Mesenteric fat pad (tissue), 1 donor: ENCODE measurements at regions not wholly inside any gene's neighbourhood (a gene's known extent, or its start where the extent isn't known, plus 50 kb on each side); places are given as distances from the start of the nearest gene placed in this dataset.
"Not testable (repeated sequence)": the region's sequence is repeated elsewhere in the genome, so short reads cannot be mapped to it uniquely, and the experiment has no call there.

Source experiments
- DNase-seq: peaks from one replicate; pipeline ENCODE4 v3.0.0-alpha.2; 2020; ENCODE audit warnings: low spot score
- donor health status: DM: yes; HTN: yes; CAD: no.

- no peak for DNase-seq
Observed at GRCh38 chr12:28973491-28973890, 175.6 kb upstream of the FAR2 start.

- no peak for DNase-seq
Observed at GRCh38 chr12:28974166-28974565, 174.9 kb upstream of the FAR2 start.

DNA sequence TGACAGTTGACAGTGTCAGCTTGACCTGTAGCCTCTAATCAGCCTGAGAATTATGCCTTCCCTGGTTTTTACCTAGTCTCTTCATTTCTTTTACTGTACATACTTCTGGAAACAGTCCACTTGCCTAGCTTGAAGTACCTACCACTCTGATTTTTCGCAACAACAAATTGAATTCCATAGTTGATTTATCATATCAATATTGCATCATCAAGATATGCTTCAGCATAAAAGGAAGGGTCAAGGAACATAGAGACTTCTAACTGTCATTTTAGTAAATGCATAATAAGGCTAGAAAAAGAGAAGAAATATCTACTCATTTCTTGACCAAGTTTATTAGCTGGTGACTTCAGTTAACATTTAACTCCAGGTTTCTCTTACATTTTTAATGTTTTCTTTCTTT is 174.2 kb upstream of the FAR2 start:
- DNase-seq: no peak

- no peak for DNase-seq
Observed at GRCh38 chr12:28975564-28976340, 173.3 kb upstream of the FAR2 start.

- DNase-seq: no peak
Observed at GRCh38 chr12:28980436-28980835, 168.6 kb upstream of the FAR2 start.

DNA sequence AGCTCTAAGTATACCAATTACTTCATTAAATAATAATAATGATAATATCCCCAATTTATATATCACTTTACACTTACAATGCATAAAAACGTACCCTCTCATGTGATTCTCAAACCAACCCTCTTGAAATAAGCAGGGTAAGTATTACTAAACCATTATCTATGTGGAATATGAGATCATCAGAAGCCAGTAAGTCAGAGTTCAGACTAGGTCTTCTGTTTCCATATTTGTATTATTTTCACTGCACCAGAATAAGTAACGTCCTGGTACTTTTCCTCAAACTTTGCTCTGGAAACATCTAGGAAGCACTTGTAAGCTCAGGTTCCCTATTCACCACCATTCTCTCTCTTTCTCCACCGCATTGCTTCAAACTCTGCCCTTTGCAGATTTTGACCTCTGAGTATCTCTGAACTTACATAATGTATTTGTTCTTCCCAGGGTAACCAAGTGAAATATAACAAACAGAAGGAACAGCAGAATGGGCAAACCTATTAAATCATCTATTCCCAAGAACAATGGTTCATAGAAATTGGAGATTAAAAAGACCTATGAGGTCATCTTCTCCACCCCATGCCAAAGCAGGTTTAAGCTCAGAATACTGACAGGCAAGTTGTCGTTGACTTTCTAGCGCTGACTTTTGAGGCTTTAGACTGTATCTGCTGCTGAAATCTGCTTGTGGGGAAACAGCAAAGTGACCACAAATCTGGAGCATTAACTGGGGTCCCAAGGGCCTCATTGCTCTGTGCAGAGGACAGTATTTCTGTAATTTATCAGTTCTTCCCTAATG is 161.3 kb upstream of the FAR2 start:
- DNase-seq: no peak

DNA sequence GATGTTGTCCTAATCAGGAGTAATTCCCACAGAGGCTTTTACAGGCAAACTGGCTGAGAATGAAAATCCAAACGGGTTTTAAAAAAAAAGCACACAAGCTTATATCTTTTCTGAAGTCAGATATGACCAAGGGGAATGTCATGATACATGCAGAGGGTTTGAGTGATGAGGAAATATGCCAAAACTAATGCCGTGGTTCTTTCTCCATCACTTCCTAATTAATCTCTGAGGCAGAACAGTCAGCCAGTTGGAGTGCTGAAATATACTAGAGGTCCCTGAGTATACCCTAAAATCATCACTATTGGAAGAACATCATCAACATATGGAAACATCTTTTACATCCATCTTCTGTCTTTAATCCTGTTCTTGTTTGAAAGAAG is 160.8 kb upstream of the FAR2 start:
- no peak for DNase-seq

GRCh38 chr12:28991626-28992025 is 157.5 kb upstream of the FAR2 start:
- DNase-seq: no peak

- DNase-seq: no peak
Observed at GRCh38 chr12:28993720-28994119, 155.4 kb upstream of the FAR2 start.

DNA sequence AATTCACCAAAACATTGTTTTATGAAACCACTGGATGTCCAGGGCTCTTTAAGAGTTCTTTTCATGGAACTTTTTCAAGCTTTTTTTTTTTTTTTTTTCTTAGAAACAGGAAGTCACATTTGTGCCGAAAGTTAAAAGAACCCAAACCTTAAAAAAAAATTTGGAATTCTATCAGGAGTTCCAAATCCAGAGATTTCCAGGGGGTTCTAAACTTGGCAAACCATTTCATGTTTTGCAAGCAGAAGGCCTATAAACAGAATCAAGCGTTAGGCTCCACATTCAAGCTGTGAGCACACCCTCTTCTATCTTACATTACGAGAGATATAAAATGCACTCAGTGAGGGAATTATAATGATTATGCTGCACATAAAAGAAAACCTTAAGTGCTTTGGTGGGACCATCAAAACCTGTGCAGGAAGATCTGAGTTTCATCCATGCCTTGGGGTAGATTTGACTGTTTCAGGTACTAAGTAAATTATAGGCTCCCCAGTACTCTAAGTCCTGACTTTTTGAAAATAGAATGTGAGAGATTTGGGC is 154.8 kb upstream of the FAR2 start:
- no peak for DNase-seq

GRCh38 chr12:28996688-28997087 is 152.4 kb upstream of the FAR2 start:
- no peak for DNase-seq

GRCh38 chr12:28998662-28999120 is 150.4 kb upstream of the FAR2 start:
- DNase-seq: no peak

DNA sequence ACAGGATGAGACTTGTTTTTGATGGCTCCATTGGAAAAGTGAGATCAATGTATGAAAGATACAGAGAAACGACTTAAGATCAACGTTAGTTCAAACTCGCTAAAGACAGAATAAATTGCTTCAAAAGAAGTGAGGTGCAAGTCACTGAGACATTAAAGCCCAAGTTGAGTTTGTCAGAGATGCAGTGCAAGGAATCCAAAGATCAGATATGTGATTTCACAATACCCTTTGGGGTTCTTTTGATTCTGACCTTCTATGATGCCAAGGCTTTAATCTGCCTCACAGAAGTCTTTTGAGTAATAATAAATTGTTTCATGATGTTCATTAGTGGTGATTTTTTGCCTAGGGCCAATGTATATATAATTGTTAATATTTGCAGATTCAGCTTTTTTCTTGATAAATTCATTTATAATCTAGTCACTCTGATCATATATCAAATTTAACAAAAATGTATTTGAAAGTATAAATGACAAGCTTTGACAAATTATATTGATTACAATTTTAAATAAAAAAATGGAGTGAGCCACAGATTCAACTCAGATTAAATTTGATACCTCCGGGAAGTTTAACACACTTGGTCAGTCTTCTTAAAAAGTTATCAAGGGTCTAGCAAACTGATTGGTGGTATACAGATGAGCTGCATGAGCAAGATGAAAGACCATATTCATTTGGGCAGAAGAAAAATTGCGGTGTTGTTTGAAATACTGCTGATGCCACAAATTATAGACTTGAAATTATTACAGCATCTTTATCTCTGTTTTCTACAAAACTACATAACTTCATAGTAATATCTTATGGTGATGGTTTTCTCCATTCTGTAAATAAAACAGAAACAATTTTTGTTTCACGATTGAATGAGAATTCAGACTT is 144.8 kb upstream of the FAR2 start:
- DNase-seq: no peak

GRCh38 chr12:29004936-29005304 is 144.2 kb upstream of the FAR2 start:
- DNase-seq: no peak

- no peak for DNase-seq
Observed at GRCh38 chr12:29008786-29009185, 140.3 kb upstream of the FAR2 start.

- DNase-seq: no peak
Observed at GRCh38 chr12:29012673-29013072, 136.4 kb upstream of the FAR2 start.

- DNase-seq: not testable (repeated sequence)
Observed at GRCh38 chr12:29017532-29017931, 131.5 kb upstream of the FAR2 start.

- DNase-seq: no peak
Observed at GRCh38 chr12:29023436-29024076, 125.5 kb upstream of the FAR2 start.

DNA sequence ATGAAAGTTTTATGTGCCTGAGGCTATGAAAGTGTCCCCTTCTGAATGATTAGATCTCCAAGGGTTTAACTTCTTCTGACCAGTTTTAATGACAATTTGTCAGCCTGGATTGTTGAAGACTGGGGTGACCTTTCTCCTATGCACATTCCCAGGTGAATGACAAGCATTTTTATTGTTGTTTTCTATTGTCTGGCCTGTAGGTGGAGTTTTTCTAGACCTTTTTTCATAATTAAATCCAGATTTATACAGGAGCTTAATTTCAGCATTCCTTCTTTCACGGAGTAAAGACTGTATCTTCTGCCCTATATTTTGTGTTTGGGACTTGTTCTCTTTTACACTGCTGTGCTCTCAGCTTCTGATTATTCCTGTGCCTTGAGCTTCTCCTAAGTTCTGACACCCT is 125.0 kb upstream of the FAR2 start:
- DNase-seq: no peak

DNA sequence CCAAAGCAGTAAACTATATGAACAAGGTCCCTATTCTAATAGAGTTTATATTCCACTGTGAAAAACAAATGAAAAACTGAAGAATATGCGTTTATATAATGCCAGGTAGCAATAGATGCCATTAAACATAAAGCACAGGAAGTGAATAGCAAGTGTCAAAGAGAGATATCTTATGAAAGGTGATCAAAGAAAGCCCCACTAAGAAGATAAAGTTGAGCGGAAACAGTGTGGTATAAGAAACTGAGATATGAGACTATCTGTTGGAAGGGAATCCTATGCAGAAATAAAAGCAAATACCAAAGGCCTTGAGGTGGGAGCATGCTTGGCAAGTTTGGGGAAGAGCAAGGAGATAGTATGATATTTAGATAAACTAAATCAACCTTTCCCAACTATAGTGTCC is 123.1 kb upstream of the FAR2 start:
- no peak for DNase-seq

GRCh38 chr12:29026419-29026818 is 122.7 kb upstream of the FAR2 start:
- no peak for DNase-seq
